ENCODE measurements at regions not wholly inside any gene's neighbourhood (a gene's known extent, or its start where the extent isn't known, plus 50 kb on each side); places are given as distances from the start of the nearest gene placed in this dataset.

DNA sequence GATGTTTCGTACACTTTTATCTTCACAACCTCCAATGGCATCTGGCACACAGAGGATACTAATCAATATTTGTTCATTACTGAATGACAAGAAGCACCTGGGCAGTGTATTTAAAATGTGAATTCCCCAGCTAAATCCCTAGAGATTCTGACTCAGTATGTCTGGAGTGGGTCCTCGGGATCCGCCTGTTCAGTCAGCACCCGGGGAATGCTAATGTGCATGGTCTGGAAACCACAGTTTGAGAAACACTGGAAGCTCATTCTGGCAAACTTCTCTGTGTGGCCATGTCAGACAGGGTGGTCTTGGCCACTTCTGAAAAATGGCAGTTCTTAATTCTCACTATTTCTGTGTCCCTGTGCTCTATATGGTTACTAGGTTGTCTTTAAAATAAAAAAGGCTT is 138.8 kb upstream of the VCX start:
- H2BK5ac ChIP-seq (ENCODE audit: insufficient read length, low read length): no peak overlapping the region
- no CpG with 5 or more reads among the region's 4 CpGs for WGBS (ENCODE audit: extremely low coverage, insufficient read length, low lambda C conversion rate)
- Mint-ChIP-seq H3K4me3 (no peak overlapping the region), H3K9me3 (peaks cover 0 to 6% of the 10 kb centered on the region in 2 experiments; a peak in 1 of 5 replicates), H3K27me3 (ENCODE audit: low read depth) (peaks cover 6% of the 10 kb centered on the region), H3K27ac (no peak overlapping the region), H3K36me3 (ENCODE audit: insufficient read depth in 1 of 3, low read depth in 3 of 3) (peaks cover 2 to 4% (median 4%) of the 10 kb centered on the region in 3 experiments; a peak in 2 of 7 replicates), H3K4me1 (peaks cover 12 to 20% of the 10 kb centered on the region in 2 experiments)
- no peaks in the 10 kb centered on the region for H3K79me1 ChIP-seq (ENCODE audit: insufficient read depth, low read depth, low read length, poor library complexity, severe bottlenecking)
- H3K23me2 ChIP-seq (ENCODE audit: insufficient read length, low read depth, low read length, poor library complexity, severe bottlenecking): no peaks in the 10 kb centered on the region
- no peak overlapping the region for H2AFZ ChIP-seq (ENCODE audit: low read length)
- no peak overlapping the region for H2BK12ac ChIP-seq (ENCODE audit: insufficient read length, low read depth, low read length)
- no peak overlapping the region for H2AK5ac ChIP-seq (ENCODE audit: insufficient read length, low read length)
- H2BK120ac ChIP-seq (ENCODE audit: low read depth, low read length, poor library complexity, severe bottlenecking): no peak overlapping the region
- no peak overlapping the region for H3K56ac ChIP-seq (ENCODE audit: insufficient read length, low read depth, low read length)
- no peak overlapping the region for H3K23ac ChIP-seq (ENCODE audit: insufficient read length, low read depth, low read length)
- H3K4me1 ChIP-seq (ENCODE audit: insufficient read depth, low read length): no peaks in the 10 kb centered on the region; the same call in 1 of the 2 replicates
- no peaks in the 10 kb centered on the region for H3K79me2 ChIP-seq (ENCODE audit: insufficient read depth, low read length)
- H3K4ac ChIP-seq (ENCODE audit: low read depth, low read length): no peak overlapping the region
- no peak overlapping the region for H3K14ac ChIP-seq (ENCODE audit: insufficient read depth, low read length)
- no peak overlapping the region for H3K9ac ChIP-seq (ENCODE audit: extremely low read depth, insufficient read length, low read length)
- no peak overlapping the region for H4K8ac ChIP-seq (replicated peaks; ENCODE audit: insufficient read length, low read depth, low read length)
- H4K91ac ChIP-seq (ENCODE audit: insufficient read length, low read depth, low read length): no peak overlapping the region
- no peaks in the 10 kb centered on the region for H3K27me3 ChIP-seq (ENCODE audit: insufficient read depth, low read length)
- H3K4me2 ChIP-seq (ENCODE audit: insufficient read depth, insufficient read length, low read length): no peak overlapping the region
- no peak overlapping the region for H4K5ac ChIP-seq (ENCODE audit: insufficient read length, low read depth, low read length)
- DNase-seq: no peak
- no peak overlapping the region for H3K27ac ChIP-seq (ENCODE audit: insufficient read length, low read depth, low read length)
- H3K18ac ChIP-seq (ENCODE audit: insufficient read length, low read depth, low read length): no peak overlapping the region
- no peak overlapping the region for H2BK20ac ChIP-seq (ENCODE audit: low read depth, low read length, poor library complexity, severe bottlenecking)
- H4K20me1 ChIP-seq (ENCODE audit: control insufficient read depth, insufficient read depth, insufficient read length): no peaks in the 10 kb centered on the region
- no peak overlapping the region for H2BK15ac ChIP-seq (ENCODE audit: low read depth, low read length)
- TF ChIP-seq, protein P1, sequence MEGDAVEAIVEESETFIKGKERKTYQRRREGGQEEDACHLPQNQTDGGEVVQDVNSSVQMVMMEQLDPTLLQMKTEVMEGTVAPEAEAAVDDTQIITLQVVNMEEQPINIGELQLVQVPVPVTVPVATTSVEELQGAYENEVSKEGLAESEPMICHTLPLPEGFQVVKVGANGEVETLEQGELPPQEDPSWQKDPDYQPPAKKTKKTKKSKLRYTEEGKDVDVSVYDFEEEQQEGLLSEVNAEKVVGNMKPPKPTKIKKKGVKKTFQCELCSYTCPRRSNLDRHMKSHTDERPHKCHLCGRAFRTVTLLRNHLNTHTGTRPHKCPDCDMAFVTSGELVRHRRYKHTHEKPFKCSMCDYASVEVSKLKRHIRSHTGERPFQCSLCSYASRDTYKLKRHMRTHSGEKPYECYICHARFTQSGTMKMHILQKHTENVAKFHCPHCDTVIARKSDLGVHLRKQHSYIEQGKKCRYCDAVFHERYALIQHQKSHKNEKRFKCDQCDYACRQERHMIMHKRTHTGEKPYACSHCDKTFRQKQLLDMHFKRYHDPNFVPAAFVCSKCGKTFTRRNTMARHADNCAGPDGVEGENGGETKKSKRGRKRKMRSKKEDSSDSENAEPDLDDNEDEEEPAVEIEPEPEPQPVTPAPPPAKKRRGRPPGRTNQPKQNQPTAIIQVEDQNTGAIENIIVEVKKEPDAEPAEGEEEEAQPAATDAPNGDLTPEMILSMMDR (conservative IDR thresholded peaks at IDR 0.05): no peak
- no peak overlapping the region for H3T11ph ChIP-seq (ENCODE audit: low read length)
- H3K9me3 ChIP-seq (ENCODE audit: control insufficient read depth, low read depth, low read length): no peaks in the 10 kb centered on the region

All from H9 (cell line).